MCF 10A (cell line): ENCODE measurements at regions not wholly inside any gene's neighbourhood (a gene's known extent, or its start where the extent isn't known, plus 50 kb on each side); places are given as distances from the start of the nearest gene placed in this dataset.

Experiments used
- BruUV-seq: library from RNA; stranded (reverse); fragments of 400-500 nt; replicated peaks from 2 replicates; lab custom pipeline; 2021; lab: Mats Ljungman, UMichigan
- CTCF ChIA-PET: fragments of 300-600 bp; sonication (Branson Sonifier 250); formaldehyde crosslinking; extraction: SDS; loops from one replicate; lab custom pipeline; 2021; ENCODE audit warnings: antibody characterized with exemption, inconsistent platforms; lab: Yijun Ruan, JAX
- POLR2A ChIA-PET: fragments of 300-600, 350-650 bp; sonication (Branson Sonifier 250); formaldehyde crosslinking; extraction: SDS; loops from one replicate; lab custom pipeline; 2020; ENCODE audit warnings: antibody characterized with exemption, inconsistent platforms; lab: Yijun Ruan, JAX
- DNase-seq: peaks from one replicate; pipeline ENCODE4 v3.0.0-alpha.2; 2018; ENCODE audit not compliant: unreplicated experiment
- H3K27ac Mint-ChIP-seq: one replicate; pipeline ENCODE4 v1.8.0; 2022; ENCODE audit warnings: mild to moderate bottlenecking, low read depth, mixed read lengths; ENCODE audit not compliant: unreplicated experiment
- H3K27me3 Mint-ChIP-seq: one replicate; pipeline ENCODE4 v1.8.0; 2022; ENCODE audit warnings: mixed read lengths; ENCODE audit not compliant: insufficient read depth, unreplicated experiment
- H3K36me3 Mint-ChIP-seq: one replicate; pipeline ENCODE4 v1.8.0; 2022; ENCODE audit warnings: mild to moderate bottlenecking, moderate library complexity, mixed read lengths; ENCODE audit not compliant: insufficient read depth, unreplicated experiment
- H3K4me1 Mint-ChIP-seq: one replicate; pipeline ENCODE4 v1.8.0; 2022; ENCODE audit warnings: mixed read lengths; ENCODE audit not compliant: insufficient read depth, unreplicated experiment
- H3K4me3 Mint-ChIP-seq: one replicate; pipeline ENCODE4 v1.8.0; 2022; ENCODE audit warnings: mild to moderate bottlenecking, moderate library complexity, mixed read lengths; ENCODE audit not compliant: unreplicated experiment
- H3K9me3 Mint-ChIP-seq: one replicate; pipeline ENCODE4 v1.8.0; 2022; ENCODE audit warnings: mixed read lengths; ENCODE audit not compliant: unreplicated experiment
- intact Hi-C: fragments of 100-400 bp; cut with micrococcal nuclease; formaldehyde crosslinking; loops from 2 replicates; pipeline ENCODE4 v1.14.1; 2022
- TF ChIP-seq, protein P1 (sequence below): fragments of 200-600 bp; IDR thresholded peaks from one replicate; pipeline ENCODE4 v1.8.0; 2022; ENCODE audit warnings: antibody characterized with exemption, mild to moderate bottlenecking; ENCODE audit not compliant: unreplicated experiment

DNA sequence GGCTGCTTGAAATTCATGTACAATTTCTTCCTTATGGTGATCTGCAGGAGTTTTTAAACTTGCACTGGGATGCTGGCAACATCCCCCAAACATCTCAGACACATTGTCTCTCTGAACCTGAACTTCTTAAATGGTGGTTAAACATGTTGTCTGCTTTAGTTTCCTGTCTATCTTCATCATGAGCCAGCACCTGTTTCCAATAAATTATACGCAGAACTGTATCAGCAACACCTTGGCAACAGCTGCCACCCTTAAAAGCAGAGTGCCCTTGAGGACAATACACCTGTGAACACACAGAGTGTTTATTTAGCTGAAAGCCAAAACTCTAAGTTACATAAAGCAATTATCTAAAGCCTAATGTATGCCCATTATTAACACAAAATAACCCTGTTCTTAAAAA, 242.9 kb downstream of the WNT5A start:
- Mint-ChIP-seq H3K9me3 (peaks cover 8% of the 10 kb centered on the region), H3K36me3 (no peaks in the 10 kb centered on the region), H3K4me3 (no peak overlapping the region), H3K27ac (no peak overlapping the region), H3K4me1 (no peaks in the 10 kb centered on the region), H3K27me3 (no peaks in the 10 kb centered on the region)
- BruUV-seq, result no TSS peak
- ChIA-PET CTCF (no interaction called here), POLR2A (no interaction called here)
- DNase-seq, result no peak
- intact Hi-C loops, result no loop called here
- TF ChIP-seq, protein P1, sequence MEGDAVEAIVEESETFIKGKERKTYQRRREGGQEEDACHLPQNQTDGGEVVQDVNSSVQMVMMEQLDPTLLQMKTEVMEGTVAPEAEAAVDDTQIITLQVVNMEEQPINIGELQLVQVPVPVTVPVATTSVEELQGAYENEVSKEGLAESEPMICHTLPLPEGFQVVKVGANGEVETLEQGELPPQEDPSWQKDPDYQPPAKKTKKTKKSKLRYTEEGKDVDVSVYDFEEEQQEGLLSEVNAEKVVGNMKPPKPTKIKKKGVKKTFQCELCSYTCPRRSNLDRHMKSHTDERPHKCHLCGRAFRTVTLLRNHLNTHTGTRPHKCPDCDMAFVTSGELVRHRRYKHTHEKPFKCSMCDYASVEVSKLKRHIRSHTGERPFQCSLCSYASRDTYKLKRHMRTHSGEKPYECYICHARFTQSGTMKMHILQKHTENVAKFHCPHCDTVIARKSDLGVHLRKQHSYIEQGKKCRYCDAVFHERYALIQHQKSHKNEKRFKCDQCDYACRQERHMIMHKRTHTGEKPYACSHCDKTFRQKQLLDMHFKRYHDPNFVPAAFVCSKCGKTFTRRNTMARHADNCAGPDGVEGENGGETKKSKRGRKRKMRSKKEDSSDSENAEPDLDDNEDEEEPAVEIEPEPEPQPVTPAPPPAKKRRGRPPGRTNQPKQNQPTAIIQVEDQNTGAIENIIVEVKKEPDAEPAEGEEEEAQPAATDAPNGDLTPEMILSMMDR, result no peak

DNA sequence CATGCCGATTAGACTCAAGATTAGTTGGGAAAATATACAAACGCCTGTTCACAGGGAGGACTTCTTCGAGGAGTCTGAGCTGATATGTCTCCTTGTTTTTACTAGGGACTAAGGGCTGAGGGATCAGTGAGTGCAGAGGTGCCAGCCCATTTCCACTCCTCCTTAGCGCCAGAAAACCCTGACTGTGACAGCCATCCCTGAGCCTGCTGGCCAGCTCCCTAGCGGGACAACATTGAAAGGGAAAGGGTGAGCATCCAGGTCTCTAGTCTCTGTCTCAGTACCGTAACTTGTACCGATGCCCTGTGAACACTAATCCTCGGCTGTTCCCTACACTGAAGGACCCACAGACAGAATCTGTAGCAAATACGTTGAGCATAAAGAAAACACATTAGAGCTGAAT, 243.4 kb downstream of the WNT5A start:
- no peak overlapping the region for H3K4me3 Mint-ChIP-seq
- ChIA-PET POLR2A (no interaction called here), CTCF (no interaction called here)
- no peaks in the 10 kb centered on the region for H3K36me3 Mint-ChIP-seq
- BruUV-seq, result no TSS peak
- TF ChIP-seq, protein P1, result no peak
- H3K4me1 Mint-ChIP-seq, result no peaks in the 10 kb centered on the region
- no peak overlapping the region for H3K27ac Mint-ChIP-seq
- intact Hi-C loops, result no loop called here
- DNase-seq, result no peak
- H3K27me3 Mint-ChIP-seq, result no peaks in the 10 kb centered on the region
- peaks cover 2% of the 10 kb centered on the region for H3K9me3 Mint-ChIP-seq

DNA sequence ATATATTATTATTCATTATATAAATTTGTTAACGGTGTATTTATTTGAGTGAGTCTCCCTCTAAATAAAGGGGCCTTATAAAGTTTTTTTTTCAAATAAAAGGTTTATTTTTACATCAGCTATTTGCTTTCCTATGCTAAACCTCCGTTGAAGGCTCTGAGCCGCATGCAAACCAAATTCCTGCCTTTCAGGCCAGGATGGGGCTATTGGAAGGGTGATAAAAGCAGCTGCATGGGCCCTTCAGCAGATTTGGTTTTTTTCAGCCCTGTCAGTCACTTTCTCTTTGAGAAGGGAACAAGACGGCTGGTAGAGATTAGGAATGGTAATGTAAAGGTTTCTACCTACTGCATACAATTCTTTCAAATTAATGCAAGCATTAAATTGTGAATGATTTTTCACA, 244.2 kb downstream of the WNT5A start:
- Mint-ChIP-seq H3K4me3 (no peak overlapping the region), H3K36me3 (no peaks in the 10 kb centered on the region), H3K4me1 (no peaks in the 10 kb centered on the region), H3K27me3 (no peaks in the 10 kb centered on the region), H3K27ac (no peak overlapping the region), H3K9me3 (no peaks in the 10 kb centered on the region)
- no peak for DNase-seq
- TF ChIP-seq, protein P1, result no peak
- ChIA-PET POLR2A (no interaction called here), CTCF (interaction anchor here (0.6 kb wide), 1 partner anchor 415 kb away, joined by 3 read pairs; no protein-coding TSS in a partner anchor)
- intact Hi-C loops, result no loop called here
- BruUV-seq, result no TSS peak

DNA sequence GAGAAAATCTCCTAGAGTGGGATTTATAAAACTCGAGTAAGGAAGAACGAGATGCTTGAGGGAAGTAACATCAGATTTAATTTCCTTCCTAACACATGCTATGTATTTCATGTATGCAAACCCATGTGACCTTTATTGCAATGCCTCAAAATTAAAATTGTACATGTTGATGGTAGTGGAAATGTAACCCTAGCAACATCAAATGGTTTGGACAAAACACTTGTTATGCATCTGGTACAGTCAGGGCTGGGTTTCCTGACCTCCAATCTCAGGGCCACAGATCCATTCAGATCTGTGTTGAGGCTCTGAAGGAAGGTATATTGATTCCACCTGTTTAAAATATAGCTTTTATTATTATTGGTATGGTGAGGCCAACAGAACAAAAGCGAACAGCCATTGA, 246.0 kb downstream of the WNT5A start:
- DNase-seq, result no peak
- no TSS peak for BruUV-seq
- no peaks in the 10 kb centered on the region for H3K27me3 Mint-ChIP-seq
- no peak overlapping the region for H3K4me3 Mint-ChIP-seq
- H3K36me3 Mint-ChIP-seq, result no peaks in the 10 kb centered on the region
- POLR2A ChIA-PET, result no interaction called here
- H3K4me1 Mint-ChIP-seq, result no peaks in the 10 kb centered on the region
- TF ChIP-seq, protein P1, result no peak
- H3K9me3 Mint-ChIP-seq, result no peaks in the 10 kb centered on the region
- intact Hi-C loops, result no loop called here
- CTCF ChIA-PET, result interaction anchor here (0.7 kb wide), 1 partner anchor 1853 kb away, joined by 3 read pairs; no protein-coding TSS in a partner anchor
- no peak overlapping the region for H3K27ac Mint-ChIP-seq
